ENCODE measurements at regions not wholly inside any gene's neighbourhood (a gene's known extent, or its start where the extent isn't known, plus 50 kb on each side); places are given as distances from the start of the nearest gene placed in this dataset.

- TF ChIP-seq REST (IDR thresholded peaks at IDR 0.05; ENCODE audit: insufficient replicate concordance, low read depth), result no peak
- TF ChIP-seq CTCF (IDR thresholded peaks at IDR 0.05; ENCODE audit: insufficient read depth, low read length), result no peak
- TF ChIP-seq POLR2AphosphoS5 (IDR thresholded peaks at IDR 0.05; ENCODE audit: low read depth), result no peak
These were observed 2275.5 kb downstream of the TP53TG3F start for GRCh38 chr16:35734728-35735402.
